GM21390 (cell line): ENCODE measurements at regions not wholly inside any gene's neighbourhood (a gene's known extent, or its start where the extent isn't known, plus 50 kb on each side); places are given as distances from the start of the nearest gene placed in this dataset.

ENCODE experiments used
- ATAC-seq: cut with Tn5 transposase; IDR thresholded peaks from one replicate; pipeline ENCODE4 v1.9.1; 2021; ENCODE audit not compliant: unreplicated experiment

DNA sequence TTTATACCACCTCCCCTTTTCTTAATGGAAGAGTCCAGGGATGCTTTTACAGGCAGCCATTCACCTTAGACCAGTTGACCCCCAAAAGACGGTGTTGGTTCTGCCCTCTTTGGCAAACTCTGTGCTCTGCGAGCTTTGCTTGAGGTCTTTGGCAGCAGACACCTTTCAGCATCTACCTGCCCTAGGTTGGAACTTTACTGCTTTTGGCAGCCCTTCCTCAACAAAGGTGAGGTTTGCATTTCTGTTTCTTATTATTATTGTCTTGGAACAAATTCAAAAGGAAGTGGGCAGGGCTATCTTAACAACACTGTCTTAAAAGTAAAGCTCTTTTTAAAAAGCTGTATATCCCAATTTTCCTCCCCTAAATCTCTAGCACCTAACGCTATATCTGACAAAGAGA lies 136.4 kb upstream of the SLC14A2 start:
- ATAC-seq, result no peak

DNA sequence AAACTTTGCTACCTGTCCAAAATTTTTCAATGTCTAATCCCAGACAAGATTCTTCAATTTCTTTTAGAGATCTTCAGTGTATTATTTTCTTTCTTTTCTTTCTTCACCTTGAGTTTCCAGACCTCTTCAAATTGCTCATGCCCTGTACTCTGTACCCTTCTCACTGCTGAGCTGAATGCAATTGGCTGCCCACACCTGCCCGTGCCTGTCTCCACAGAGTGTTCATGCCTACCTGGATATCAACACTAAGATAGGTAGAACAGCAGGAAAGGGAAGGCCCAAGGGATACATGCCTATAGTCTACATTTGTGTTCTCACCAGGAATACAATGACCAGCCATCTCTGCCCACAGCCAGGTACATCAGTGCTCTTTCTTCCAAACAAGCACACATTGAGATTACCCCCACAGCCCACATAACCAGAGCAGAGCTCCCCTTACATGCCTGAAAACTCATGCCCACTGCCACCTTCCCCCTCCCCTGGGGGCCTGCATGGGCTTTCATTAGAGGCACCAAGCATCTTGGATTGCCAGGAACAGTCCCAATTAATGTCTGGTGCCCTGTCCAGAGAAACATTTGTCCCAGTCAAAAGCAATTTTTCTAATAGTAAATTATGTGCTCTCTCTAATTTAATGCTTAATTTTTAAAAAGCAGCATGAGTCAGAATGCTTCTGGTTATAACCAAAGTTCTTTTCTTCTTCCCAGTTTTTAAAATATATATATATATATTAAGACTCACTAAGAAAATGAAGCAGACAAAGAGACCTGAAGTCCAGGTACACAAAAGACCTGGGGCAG lies 134.9 kb upstream of the SLC14A2 start:
- ATAC-seq, result no peak

DNA sequence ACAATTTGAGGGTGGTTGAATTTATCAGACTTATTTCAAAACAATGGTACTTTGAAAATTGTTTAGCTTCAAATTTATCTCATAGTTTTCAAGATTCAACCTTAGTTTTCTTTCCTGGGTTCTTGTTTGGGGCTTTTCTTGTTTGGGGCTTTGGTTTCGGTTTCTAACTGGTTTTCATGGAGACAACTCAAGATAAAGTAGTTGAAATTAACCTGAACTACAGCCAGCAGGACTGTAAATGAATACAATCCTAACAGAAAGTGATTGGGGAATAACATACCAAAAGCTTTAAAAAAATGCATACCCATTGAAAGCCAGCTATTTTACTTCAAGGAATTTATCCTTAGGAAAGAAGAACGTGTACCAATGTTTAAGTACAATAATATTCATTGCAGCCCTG lies 133.5 kb upstream of the SLC14A2 start:
- ATAC-seq, result no peak

DNA sequence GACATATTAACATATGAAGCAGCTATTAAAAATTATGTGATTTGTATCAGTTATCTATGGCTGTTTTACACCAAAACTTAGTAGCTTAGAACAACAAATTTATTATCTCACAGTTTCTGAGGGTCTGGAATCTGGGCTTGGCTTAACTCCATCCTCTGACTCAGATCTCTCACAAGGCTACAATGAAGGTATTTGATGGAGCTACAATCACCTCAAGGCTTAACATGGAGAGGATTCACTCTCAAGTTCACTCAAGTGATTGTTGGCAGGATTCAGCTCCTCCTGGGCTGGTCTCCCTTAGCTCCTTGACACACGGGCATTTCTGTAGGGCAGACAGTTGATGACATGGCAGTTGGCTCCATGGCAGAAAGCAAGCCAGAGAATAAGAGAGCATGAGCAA lies 133.0 kb upstream of the SLC14A2 start:
- no peak for ATAC-seq

DNA sequence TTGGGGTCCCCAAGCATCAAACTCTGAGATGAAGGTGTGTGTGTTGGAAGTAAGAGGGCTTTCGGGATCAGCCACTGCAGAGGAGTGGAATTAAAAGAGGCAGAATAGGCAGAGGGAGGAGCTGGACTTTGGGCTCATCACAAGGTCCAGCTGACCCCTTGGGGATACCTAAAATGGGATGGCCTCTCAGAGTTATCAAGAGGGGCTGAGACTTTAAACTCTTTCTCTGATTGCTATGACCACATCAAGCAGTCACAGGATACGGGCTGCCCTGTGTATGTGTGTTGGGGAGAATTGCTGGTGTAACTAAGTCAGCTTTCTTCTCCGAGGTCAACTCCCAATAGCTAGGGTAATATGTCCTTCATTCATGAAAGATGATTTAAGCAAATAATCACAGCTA lies 127.7 kb upstream of the SLC14A2 start:
- ATAC-seq, result no peak

DNA sequence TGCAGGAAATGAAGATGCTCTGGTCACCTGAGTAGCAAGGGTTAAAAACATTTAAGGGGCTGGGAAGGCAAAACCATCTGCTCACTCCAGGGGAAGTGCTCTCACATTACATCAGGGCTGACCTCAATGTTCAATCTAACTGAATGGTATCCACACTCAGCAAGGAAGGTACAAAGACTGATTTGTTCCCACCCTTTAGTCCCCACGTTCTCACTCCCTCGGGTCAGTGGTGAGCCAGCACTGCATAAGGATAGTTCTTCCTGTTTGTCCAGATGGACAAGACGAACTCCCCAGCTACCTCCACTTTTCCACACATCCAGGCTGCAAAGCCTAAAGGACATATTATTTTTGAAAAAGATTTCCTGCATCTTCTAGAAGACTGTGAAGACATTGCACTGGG lies 126.6 kb upstream of the SLC14A2 start:
- no peak for ATAC-seq

DNA sequence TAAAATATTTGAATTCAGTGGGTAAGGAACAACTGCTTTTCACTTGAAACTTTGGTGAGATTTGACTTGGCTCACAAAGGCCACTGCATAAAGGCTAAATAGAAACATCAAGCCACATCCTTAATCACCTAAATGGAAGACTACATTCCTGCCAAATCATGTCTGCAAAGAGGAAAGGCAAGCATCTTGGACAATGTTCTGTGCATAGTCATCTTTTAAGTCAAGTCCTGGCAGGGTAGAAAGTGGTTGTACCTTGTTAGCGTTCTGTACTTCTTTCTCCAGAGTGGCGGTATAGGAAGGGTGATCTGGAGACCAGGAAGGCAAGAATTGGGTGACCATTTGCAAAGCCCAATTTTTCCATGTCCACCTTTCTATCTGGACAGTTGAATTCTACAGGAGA lies 121.4 kb upstream of the SLC14A2 start:
- ATAC-seq, result no peak

DNA sequence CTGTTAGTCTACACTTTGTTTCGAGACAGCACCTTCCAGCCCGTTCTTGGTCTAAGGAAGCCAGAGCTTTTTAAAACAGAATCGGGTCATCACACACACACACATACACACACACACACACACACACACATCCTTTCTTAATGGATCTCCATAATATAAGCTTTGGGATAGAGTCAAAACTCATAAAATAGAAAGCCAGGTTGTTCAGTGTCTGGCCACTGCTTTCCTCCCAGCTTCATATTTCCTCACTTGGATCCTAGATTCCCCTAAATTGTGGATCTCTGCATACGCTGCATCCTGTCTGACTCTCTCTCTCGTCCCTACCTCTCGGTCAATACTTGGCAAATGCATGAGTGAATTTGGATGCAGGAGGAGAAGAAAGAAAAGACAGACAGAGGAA lies 120.5 kb upstream of the SLC14A2 start:
- no peak for ATAC-seq

DNA sequence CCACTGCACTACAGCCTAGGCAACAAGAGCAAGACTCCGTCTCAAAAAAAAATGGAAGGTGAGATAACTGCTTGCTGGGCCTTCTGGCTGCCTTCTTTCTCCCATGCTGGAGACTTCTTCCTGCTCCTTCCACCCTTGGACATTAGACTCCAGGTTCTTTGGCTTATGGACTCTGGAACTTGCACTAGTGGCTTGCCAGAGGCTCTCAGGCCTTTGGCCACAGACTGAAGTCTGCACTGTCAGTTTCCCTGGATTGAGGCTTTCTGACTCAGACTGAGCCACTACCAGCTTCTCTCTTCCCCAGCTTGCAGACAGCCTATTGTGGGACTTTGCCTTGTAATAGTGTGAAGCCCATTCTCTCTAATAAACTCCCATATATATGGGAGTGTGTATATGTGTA lies 118.5 kb upstream of the SLC14A2 start:
- no peak for ATAC-seq

DNA sequence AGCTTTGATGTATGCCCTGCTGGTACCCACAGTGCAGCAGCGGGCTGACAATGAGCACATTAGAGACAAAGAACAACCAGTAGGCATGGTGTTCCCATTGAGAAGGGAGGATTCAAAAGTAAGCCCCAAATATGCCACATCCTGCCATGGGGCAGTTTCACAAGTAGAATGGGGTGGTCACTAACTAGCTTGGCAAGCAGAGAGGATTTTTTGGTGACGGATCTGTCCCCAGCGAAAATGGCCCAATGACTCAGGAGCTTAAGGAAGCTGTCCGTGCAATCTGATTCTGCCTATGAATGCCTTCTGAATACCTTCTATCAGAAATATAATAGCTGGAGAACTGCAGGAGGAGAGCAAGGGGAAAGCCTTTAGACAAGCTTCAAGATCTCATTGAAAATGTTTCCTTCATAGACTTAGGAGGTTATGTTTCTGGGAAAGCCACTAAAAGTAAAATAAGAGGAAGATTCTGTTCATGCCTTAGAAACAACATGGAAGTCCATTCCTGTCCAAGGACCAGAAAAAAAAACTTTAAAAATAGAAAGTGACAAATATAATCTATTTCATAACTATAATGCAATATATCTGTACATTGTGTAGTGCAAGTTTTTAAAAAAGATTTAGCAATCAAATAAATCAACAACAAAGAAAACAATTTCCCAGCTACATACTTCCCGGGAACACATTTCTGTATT lies 117.5 kb upstream of the SLC14A2 start:
- no peak for ATAC-seq

DNA sequence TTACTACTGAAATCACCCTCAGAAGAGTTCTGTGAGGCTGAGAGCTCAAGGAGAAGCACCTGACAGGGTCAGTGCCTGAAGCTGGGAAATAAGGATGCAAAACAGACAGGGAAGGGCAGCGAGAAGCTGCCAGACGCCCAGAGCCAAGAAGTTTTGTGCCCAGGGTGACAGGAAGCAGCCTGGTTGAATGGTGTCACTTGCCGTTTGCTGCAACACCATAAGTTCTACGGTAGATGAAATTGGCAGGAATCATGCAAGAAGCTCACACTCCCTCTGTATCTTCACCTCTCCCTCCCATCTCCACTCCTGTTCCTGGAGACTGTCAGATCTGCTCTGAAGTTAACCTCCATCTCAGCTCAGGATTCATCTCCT lies 117.0 kb upstream of the SLC14A2 start:
- no peak for ATAC-seq

DNA sequence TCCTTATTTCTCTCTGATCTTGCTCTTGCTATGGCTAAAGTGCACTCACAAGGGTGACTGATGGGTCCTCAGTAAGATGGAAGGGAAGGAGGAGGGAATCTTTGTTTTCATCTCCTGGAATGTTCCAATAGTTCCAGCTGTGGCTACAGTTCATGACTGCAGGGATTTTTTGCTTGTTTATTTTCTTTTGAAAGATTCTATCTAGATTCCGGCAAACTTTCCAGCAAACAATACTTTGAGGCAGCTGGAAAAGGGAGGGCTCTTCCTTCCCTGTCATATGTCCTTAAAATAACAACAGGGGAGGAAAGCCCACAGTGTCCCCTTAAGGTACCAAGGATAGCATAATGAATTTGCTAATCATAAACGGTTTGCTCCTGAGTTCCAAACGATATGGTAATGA lies 111.3 kb upstream of the SLC14A2 start:
- no peak for ATAC-seq

DNA sequence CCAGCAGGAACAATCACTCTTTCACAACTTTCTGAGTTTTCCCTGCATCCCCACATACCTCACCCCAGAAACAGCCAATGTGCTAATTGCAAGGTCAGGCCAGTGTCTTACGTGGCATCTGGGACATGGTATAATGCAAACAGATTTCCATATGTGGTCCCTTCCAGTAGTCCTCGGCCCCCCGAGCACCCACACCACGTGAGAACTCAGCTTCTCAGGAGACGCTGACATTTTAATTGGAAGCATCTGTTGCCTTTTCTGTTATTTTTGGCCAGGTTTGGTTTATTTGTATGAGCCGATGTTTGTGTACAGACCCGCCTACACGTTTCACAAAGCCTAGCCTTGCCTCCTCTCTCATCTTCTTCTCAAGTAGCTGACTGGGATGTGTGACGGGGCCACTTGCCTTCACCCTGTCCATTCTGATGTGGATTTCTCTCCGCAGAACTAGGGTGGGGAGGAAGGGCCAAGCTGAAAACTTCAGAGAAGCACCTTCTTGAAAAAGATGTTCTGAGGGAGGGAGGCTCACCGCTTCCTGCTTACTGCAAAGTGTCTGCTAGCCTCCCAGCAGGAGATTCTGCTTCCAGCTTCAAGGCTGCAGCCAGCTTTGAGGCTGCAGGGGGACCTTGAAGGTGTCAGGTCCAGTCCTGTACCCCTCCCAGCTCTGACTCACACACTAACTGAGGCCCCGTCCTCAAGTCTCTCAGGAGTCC lies 109.6 kb upstream of the SLC14A2 start:
- no peak for ATAC-seq

DNA sequence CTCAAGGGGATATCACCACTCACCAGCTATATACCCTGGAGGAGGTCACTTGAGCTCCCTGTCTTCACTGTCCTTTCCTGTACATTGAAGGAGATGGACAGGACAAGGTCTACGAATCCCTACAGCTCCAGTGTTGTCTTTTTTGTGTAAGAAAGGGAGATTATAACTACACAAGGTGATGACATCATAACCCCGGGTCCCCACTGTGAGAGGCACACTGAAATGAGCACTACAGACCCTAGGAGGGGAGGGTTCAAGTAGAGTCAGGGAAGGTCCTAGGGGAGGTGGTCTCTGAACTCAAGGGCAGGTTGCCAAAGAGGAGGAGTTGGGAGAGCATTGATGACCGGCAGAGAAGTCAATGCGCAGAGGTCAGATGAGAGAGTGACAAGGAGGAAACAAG lies 108.3 kb upstream of the SLC14A2 start:
- ATAC-seq, result no peak

DNA sequence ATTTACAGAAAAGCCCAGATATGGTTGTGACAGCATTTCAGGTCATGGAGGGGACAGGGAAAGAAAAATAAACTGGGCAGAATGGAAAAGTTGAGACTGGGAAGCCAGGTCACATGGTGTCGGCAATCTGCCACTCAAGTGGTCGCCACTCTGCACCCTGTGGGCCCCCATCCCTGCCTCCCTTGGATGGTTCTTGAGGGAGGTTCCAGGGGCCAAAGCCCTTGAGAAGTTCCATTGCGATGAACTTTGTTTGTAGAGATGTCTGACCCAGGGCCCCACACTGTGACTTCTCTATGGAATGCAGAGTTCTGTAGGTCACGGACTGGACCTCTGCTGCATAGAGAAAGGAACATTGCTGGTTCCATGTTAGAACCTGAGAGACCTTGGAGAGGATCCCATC lies 105.7 kb upstream of the SLC14A2 start:
- ATAC-seq, result no peak

DNA sequence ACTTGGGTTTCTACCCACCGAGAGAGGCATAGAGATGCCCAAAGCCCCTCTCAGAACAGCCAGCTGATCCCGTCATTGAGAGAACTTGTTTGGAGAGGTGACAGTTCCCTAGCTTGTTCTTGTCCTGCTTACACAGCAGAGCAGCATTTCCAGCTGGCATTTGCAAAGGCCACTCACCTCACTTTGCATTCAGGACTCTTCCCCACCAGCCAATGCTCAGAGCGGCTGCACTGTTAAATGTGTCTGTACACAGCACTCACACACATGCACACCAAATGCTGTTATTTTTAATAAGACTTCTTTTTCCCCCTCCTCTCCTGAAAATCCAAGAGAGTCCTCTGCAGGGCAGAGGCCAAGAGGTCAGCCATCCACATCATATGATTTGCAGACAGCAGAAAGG lies 104.6 kb upstream of the SLC14A2 start:
- no peak for ATAC-seq

DNA sequence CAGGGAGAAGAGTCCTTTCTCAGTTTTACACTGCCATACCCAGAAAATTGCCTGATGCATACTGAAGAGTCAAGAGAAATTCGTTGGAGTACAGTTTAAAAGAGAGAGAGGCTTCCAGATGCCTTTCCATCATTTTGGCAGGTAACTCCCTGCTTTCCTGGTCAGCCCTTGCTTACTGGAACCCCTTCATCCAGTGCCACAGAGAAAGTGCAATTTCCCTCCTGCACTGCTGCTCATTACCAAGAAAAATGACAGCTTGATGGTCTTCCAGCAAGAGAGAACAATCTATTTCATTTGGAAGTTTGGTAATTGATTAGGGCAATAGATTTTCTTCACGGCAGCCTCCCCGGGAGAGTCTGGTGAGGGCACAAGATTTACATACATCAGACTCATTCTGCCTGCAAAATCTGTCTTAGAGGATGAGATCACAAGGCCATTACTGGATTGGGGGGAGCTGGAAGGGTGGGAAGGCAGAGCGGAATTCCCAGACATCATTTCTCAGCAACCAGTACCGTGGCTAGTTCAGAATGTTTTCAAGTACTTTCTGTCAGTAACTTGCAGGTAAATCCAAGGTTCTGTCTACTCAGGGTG lies 102.8 kb upstream of the SLC14A2 start:
- ATAC-seq, result no peak

DNA sequence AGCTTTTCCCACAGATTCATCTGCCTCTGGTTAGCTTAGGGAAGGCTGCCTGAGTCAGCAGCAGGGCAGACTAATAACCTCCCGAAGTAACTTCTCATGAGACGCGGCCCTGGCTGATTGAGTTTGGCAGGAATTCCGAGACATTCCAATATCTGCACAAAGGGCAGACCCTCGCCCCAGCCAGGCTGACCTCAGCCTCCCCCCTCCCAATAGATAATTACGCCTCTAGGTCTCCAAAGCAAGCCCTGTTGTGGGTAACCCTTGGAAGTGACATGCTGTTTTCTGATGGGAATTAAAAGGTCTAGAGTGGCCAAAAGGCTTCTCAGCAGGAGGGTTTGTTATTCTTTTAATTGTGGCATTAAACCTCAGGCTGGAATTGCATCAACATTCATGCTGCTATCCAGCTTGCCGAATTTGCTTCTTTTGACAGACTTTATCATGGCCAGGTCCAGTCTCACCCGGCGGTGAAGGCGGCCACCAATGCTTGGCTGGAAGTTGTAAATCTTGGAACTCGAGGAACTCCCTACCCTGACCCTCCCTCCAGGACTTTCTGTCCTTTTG lies 98.0 kb upstream of the SLC14A2 start:
- no peak for ATAC-seq

DNA sequence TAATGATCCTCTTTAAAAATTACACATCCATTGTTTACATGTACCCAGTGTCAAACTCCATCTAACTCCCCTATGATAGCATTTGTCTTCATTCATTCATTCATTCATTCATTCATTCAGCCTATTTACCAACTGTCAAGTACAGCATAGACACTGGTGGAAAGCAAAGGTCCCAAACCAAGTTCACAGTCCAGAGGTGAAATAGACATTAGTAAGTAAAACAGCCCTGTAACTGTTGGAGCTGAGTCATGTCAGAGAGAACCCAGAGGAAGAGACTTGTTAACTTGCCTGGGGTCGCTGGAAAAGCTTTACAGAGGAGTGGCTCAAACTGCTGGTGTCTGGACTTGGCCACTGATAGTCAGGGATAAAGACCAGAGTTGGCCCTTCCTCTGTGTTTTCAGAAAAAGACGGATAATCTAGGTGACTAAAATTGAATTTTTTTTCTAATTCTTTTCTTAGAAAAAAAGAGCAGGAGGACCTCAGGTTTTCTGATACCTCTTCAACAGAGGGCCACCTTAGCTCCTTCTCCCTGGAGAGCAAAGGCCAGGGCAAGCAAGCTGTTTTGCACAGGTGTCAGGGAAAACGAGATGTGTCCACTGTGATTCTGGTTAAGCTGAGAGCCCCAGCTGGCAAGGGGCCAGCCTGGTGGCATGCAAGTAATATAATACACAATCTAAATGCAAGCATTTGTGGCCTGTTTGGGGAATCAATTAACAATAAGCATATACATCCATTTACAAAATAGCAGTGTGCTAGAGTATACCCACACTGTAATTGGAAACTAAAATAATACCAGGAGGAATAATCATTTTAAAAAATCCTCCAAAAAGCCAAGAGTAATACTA lies 96.7 kb upstream of the SLC14A2 start:
- no peak for ATAC-seq

DNA sequence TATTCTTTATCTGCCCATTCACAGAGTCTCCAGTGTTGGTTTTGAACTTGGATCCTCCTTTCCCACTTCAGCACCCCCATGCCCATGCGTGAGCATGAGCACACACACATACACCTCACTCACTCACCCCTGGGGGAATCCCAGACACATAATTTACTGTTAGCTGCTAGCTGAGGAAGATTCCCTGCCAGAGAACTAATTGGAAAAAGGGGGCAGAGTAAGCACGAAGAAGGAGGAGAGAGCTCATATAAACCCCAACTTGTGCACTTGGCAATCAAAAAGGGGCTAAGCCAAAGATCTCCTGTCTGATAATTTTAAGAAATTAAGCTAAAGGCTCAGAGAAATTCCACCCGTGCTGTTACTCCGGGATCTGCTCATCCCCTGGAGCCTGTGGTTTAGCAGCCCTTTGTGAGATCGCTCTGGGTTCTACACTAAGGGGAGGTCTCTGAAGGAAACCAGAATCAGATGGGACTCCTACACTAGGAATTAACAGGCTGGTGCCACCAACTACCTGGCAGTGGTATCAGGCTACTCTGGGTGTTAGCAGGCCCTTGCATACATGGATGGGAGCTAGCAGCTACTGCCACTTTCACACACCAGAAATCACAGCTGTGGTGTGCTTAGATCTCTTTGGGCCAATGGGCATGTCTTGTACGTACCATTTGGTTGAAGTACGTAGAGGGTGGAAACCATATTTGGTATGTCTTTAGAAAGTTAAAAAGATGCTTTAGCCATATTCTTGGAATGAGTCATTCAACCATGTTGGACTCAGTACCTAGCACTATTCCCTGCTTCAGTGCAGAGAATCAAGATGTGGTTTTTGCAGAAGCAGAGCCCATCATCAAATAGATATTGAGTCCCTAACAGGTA lies 95.6 kb upstream of the SLC14A2 start:
- ATAC-seq, result no peak
